Panc1 (cell line): ENCODE measurements at regions not wholly inside any gene's neighbourhood (a gene's known extent, or its start where the extent isn't known, plus 50 kb on each side); places are given as distances from the start of the nearest gene placed in this dataset.

Source experiments
- ATAC-seq: fragments of 200-7000 bp; cut with Tn5 transposase; 2 replicates; pipeline ENCODE4 v1.9.1; 2020; ENCODE audit warnings: mild to moderate bottlenecking, moderate library complexity
- BruUV-seq: library from RNA; stranded (reverse); fragments of 400-500 nt; replicated peaks from 2 replicates; lab custom pipeline; 2021; lab: Mats Ljungman, UMichigan
- CTCF ChIA-PET: fragments of 300-600 bp; sonication (Branson Sonifier 250); formaldehyde crosslinking; loops from one replicate; lab custom pipeline; 2022; ENCODE audit warnings: antibody characterized with exemption; lab: Charles Lee
- POLR2A ChIA-PET: fragments of 300-600 bp; sonication (Branson Sonifier 250); formaldehyde crosslinking; loops from one replicate; lab custom pipeline; 2022; ENCODE audit warnings: antibody characterized with exemption; lab: Charles Lee
- DNase-seq: peaks from one replicate; pipeline ENCODE4 v3.0.0-alpha.2; 2010; ENCODE audit warnings: low read depth, low spot score
- H3K27ac ChIP-seq: 2 replicates; pipeline ENCODE4 v1.5.1; 2011; ENCODE audit warnings: mild to moderate bottlenecking, low read length, inconsistent platforms
- H3K27me3 ChIP-seq: fragments of 200-500 bp; sonication (Bioruptor generic); 2 replicates; pipeline ENCODE4 v1.6.0; 2014; ENCODE audit warnings: low read length, inconsistent platforms; ENCODE audit not compliant: control insufficient read depth, insufficient read depth
- H3K36me3 ChIP-seq: fragments of 200-500 bp; sonication (Bioruptor generic); 2 replicates; pipeline ENCODE4 v1.5.1; 2014; ENCODE audit warnings: inconsistent platforms, mild to moderate bottlenecking, low read length, moderate library complexity; ENCODE audit not compliant: control insufficient read depth, insufficient read depth
- H3K4me1 ChIP-seq: 2 replicates; pipeline ENCODE4 v1.5.1; 2011; ENCODE audit warnings: inconsistent platforms, mild to moderate bottlenecking, low read length, moderate library complexity; ENCODE audit not compliant: control insufficient read depth, insufficient read depth
- H3K4me3 ChIP-seq, 2 experiments: 2 replicates each; pipeline ENCODE4 v1.5.1; 2011 to 2012; ENCODE audit warnings: low read depth in 2 of 2, low read length in 2 of 2, mild to moderate bottlenecking in 2 of 2, inconsistent platforms in 1 of 2, moderate library complexity in 1 of 2
- H3K9me3 ChIP-seq: fragments of 200-500 bp; sonication (Bioruptor generic); 2 replicates; pipeline ENCODE4 v1.5.1; 2014; ENCODE audit warnings: low read depth, mild to moderate bottlenecking, inconsistent platforms, low read length, moderate library complexity; ENCODE audit not compliant: control insufficient read depth, insufficient read depth
- CTCF ChIP-seq: fragments of 450-650 bp; IDR thresholded peaks from 2 replicates; pipeline ENCODE4 v1.5.1; 2017; ENCODE audit warnings: mild to moderate bottlenecking
- POLR2AphosphoS5 ChIP-seq: IDR thresholded peaks from 2 replicates; pipeline ENCODE4 v1.6.1; 2012; ENCODE audit warnings: mild to moderate bottlenecking, low read depth, low read length, moderate library complexity
- REST ChIP-seq, 2 experiments: IDR thresholded peaks; 2 replicates each; pipeline ENCODE4 v1.6.1; 2011 to 2012; ENCODE audit warnings: low read depth in 2 of 2, control low read depth in 1 of 2, low read length in 1 of 2, mild to moderate bottlenecking in 1 of 2, moderate library complexity in 1 of 2; ENCODE audit not compliant: insufficient read depth in 1 of 2
- SIN3A ChIP-seq: IDR thresholded peaks from 2 replicates; pipeline ENCODE4 v1.6.1; 2012; ENCODE audit warnings: low read depth, mild to moderate bottlenecking, low read length, moderate library complexity, borderline replicate concordance; ENCODE audit not compliant: insufficient read depth
- TCF7L2 ChIP-seq: IDR thresholded peaks from 2 replicates; pipeline ENCODE4 v1.6.1; 2011; ENCODE audit warnings: mild to moderate bottlenecking, low read depth, low read length, inconsistent platforms
- in situ Hi-C: cut with HindIII; loops from 2 replicates; pipeline ENCODE4 v1.10.0; 2016; ENCODE audit warnings: low sequenced_read_pairs, low pct_unique_long_range_greater_than_20kb
- intact Hi-C: fragments of 100-400 bp; cut with micrococcal nuclease; formaldehyde crosslinking; loops from one replicate; pipeline ENCODE4 v1.10.0; 2022; ENCODE audit not compliant: unreplicated experiment

- no peaks in the 10 kb centered on the region for H3K4me1 ChIP-seq
- no peak overlapping the region for H3K27ac ChIP-seq
- intact Hi-C loops: no loop called here
- H3K36me3 ChIP-seq: no peaks in the 10 kb centered on the region
- no peak for DNase-seq
- in situ Hi-C loops: no loop called here
- CTCF ChIA-PET: no interaction called here
- no peak overlapping the region for H3K4me3 ChIP-seq
- TF ChIP-seq POLR2AphosphoS5 (no peak), SIN3A (no peak), CTCF (no peak), REST (IDR thresholded peaks at IDR 0.05; ENCODE audit: insufficient read depth in 1 of 2, low read depth in 2 of 2, low read length in 1 of 2) (no peak), TCF7L2 (no peak)
- POLR2A ChIA-PET: interaction anchor here (0.7 kb wide), 1 partner anchor 178 kb away, joined by 3 read pairs; no protein-coding TSS in a partner anchor
- no peak for ATAC-seq
- BruUV-seq: no TSS peak
- no peaks in the 10 kb centered on the region for H3K9me3 ChIP-seq
- H3K27me3 ChIP-seq: no peaks in the 10 kb centered on the region
Measured at GRCh38 chr5:74459984-74460383, 180.5 kb downstream of the ENC1 start.

GRCh38 chr5:74457876-74458275 lies 182.7 kb downstream of the ENC1 start:
- no peak overlapping the region for H3K4me3 ChIP-seq
- ATAC-seq: no peak
- ChIA-PET CTCF (no interaction called here), POLR2A (no interaction called here)
- in situ Hi-C loops (no loop called here), intact Hi-C loops (no loop called here)
- DNase-seq: no peak
- TF ChIP-seq REST (IDR thresholded peaks at IDR 0.05; ENCODE audit: insufficient read depth in 1 of 2, low read depth in 2 of 2, low read length in 1 of 2) (no peak), TCF7L2 (no peak), SIN3A (no peak), POLR2AphosphoS5 (no peak), CTCF (no peak)
- BruUV-seq: no TSS peak
- H3K9me3 ChIP-seq: no peaks in the 10 kb centered on the region
- H3K27me3 ChIP-seq: no peaks in the 10 kb centered on the region
- no peaks in the 10 kb centered on the region for H3K36me3 ChIP-seq
- no peak overlapping the region for H3K27ac ChIP-seq
- H3K4me1 ChIP-seq: no peaks in the 10 kb centered on the region
